HG02642 (cell line): ENCODE measurements at regions not wholly inside any gene's neighbourhood (a gene's known extent, or its start where the extent isn't known, plus 50 kb on each side); places are given as distances from the start of the nearest gene placed in this dataset.
"Not testable (repeated sequence)": the region's sequence is repeated elsewhere in the genome, so short reads cannot be mapped to it uniquely, and the experiment has no call there.

Experiments
- ATAC-seq: cut with Tn5 transposase; IDR thresholded peaks from one replicate; pipeline ENCODE4 v1.9.1; 2021; ENCODE audit warnings: mild to moderate bottlenecking; ENCODE audit not compliant: unreplicated experiment, poor library complexity

DNA sequence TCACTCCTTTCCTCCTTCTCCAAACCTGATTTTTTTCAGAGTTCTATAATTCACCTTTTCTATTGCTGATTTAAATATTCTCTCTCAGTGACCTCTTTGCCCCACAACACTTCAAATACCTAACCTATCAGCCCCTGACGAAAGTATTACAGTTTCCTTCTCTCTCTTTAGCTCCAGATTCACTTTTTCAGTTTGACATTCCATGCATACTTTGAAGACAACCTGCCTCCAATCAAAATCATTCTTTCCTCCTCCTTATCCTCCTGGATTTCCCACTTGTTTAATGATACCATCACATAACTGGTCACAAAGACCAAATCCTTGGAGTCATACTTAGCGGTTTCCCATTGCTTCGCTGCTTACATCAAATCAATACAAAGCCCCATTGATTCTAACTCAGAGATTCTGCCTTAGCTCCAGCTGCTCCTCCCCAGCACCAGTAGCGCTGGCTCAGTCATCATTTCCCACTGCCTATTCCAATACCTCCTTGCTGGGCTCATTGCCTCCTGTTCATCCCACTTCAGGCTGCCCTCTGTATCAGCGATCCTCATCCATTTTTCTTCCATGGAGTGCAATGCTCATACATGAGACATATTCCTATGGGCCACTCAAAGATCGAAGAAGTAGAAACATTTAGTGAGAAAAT, 240.1 kb downstream of the ZNF92 start:
- not testable (repeated sequence) for ATAC-seq

DNA sequence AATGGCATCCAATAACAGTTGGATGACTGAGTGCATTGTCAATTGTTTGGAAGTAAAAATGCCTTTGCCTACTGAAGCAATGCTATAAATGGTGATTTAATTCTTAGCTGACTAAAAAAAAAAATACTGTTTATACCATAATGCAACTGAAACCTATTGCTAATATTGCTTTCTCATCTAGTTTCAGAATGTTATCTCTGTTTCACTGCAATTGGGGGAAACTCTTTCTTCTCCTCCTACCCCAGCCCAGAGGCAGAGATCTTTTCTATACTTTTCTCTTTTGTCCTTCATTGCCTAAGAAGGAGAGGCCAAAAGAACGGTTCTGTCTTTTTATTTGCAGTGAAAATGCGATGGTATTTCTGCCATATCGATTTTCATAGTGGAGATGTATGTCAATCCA, 242.5 kb downstream of the ZNF92 start:
- not testable (repeated sequence) for ATAC-seq

- ATAC-seq = not testable (repeated sequence)
These were observed 246.6 kb downstream of the ZNF92 start for GRCh38 chr7:65620216-65620615.

DNA sequence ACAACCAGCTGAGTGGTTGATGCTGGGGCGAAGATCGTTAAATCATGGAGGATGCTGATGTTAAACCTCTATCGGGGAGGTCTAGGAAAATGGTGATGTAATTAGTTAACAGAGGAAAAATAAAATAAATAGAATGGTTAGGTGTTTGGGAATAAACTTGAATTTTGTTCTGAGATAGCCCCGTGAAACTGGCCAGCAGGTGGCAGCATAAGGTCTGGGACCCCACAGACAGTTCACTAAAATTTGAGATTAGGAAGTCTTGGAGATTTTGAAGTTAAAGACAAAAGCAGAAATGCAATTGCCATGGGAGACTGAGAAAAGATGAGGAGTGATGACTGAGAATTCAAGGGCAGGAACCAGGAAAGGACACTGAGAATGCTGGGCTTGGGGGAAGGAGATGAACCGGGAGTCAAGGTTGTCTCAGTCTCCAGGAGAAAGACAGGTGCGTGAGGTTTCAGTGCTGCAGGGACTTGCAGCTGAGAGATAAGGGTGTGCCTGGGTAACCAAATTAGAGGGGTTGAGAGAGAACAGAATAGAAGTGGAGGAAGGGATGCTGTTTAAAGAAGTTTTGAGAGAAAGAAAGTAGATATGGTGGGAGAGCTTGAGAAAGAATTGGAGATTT, 248.0 kb downstream of the ZNF92 start:
- peak; percentile 61 for ATAC-seq

GRCh38 chr7:65631236-65631635, 241.6 kb upstream of the VKORC1L1 start:
- not testable (repeated sequence) for ATAC-seq

DNA sequence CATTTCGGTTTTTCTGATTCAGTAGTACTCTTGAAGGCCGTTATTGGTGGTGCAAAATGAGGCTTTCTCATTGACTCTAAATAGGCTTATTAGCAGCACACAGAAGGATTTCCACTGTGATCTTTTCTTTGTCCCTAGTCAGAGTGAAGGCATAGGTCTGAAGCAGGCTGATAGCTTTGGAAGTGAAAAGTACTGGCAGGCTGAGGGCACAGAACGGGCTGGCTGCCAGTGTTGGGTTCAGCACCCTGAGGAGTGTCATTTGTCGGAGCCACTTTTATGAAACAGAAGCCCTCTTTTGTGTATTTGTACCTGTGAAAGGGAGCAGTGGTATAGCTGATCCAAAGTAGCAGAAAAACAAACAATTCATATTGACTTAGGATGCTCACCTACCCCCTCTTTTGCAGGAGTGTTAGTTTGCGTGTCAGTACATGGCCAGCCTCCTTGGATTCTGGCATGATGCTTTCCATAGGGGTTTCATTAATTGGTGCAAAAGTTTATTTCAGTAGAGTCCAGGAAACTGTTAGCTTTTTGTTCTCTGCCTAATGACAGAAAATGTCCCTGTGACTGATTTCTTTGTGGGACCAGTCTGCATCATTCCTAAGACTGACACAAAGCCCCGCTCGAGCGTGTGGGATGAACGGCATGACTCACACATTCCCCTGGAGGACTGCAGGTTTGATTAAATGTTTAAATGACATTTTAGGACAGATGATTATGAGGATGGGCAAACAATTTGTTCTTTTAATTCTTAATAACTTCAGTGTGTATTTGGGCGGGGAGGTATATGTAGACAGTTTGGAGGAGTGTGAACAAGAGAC, 239.1 kb upstream of the VKORC1L1 start:
- ATAC-seq = not testable (repeated sequence)

- ATAC-seq = not testable (repeated sequence)
These were observed 234.0 kb upstream of the VKORC1L1 start for GRCh38 chr7:65638918-65639317.

DNA sequence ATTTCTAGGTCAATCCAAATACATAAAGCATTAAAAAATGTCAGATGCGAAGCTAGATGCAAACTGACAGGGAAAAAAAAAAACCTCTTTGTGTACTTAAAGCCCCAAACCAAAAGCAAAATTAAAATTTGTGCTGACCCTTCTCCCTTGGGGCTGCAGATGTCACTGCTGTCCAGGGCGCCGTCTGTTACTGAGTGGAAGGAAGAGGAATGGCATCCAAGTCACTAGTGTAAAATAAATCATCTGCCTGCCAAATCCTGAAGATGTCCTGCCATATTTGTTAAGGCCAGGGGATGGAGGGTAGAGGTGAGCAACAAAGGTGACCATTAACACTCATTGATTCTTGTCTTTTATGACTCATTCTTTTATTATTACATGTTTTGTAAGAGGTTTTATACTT, 233.2 kb upstream of the VKORC1L1 start:
- not testable (repeated sequence) for ATAC-seq

DNA sequence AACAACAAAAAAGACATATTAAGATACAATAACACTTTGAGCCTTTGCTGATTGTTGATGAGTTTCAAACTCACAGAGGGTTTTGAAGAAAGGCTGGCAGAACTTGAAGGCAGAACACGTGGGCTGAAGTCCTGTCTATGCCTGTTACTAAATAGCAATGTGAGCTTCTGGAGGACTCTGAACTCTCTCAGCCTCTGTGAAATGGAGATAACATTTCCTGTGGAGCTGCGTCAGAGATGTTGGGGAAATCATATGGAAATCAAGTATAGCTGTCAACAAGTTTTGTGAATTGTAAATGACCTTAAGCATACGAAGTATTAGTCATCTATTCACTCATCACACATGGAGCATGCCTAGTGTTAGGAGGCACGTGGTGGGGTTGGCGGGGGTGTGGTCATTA, 229.4 kb upstream of the VKORC1L1 start:
- not testable (repeated sequence) for ATAC-seq

- ATAC-seq = not testable (repeated sequence)
These were observed 225.5 kb upstream of the VKORC1L1 start for GRCh38 chr7:65647153-65647964.

- ATAC-seq = not testable (repeated sequence)
These were observed 221.7 kb upstream of the VKORC1L1 start for GRCh38 chr7:65651174-65651573.

DNA sequence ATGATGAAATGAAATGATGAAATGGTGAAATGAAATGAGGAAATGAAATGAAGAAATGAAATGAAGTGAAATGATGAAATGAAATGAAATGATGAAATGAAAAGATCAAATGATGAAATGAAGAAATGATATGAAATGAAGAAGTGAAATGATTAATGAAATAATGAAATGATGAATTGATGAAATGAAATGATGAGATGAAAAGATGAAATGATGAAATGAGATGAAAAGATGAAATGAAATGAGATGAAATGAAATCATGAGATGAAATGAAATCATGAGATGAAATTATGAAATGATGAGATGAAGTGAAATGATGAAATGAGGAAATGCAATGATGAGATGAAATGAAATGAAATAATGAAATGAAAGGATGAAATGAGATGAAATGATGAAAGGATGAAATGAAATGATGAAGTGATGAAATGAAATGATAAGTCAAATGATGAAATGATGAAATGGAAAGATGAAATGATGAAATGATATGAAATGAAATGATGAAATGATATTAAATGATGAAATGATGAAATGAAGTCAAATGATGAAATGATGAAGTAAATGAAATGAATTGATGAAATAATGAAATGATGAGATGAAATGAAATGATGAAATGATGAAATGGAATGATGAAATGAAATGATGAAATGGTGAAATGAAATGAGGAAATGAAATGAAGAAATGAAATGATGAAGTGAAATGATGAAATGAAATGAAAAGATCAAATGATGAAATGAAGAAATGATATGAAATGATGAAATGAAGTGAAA, 220.9 kb upstream of the VKORC1L1 start:
- not testable (repeated sequence) for ATAC-seq

GRCh38 chr7:65652669-65653068, 220.2 kb upstream of the VKORC1L1 start:
- not testable (repeated sequence) for ATAC-seq

GRCh38 chr7:65656494-65657188, 216.2 kb upstream of the VKORC1L1 start:
- ATAC-seq = not testable (repeated sequence)

DNA sequence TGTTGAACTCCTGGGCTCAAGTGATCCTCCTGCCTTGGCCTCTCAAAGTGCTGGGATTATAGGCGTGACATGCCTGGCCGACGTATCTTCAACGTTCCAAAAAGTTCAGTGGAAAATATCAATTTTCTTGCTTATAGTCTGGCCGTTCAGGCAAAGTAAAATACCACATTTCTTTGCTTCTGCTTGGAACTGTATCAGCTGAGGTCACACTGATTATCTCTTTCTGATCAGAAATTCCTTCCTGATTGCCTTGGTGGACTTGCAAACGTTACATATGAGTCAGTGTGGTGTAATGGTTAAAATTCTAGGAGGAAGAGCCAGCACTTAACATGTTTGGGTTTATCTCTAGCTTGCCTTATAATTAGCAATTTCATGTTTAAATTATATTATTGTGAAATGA, 189.5 kb upstream of the VKORC1L1 start:
- not testable (repeated sequence) for ATAC-seq

- ATAC-seq = not testable (repeated sequence)
These were observed 173.7 kb upstream of the VKORC1L1 start for GRCh38 chr7:65699026-65699714.

- ATAC-seq = not testable (repeated sequence)
These were observed 173.0 kb upstream of the VKORC1L1 start for GRCh38 chr7:65699715-65700356.
